ENCODE measurements at regions not wholly inside any gene's neighbourhood (a gene's known extent, or its start where the extent isn't known, plus 50 kb on each side); places are given as distances from the start of the nearest gene placed in this dataset.

GRCh38 chr5:110053205-110053604, 363.5 kb downstream of the MAN2A1 start:
- no peak overlapping the region for H3K27ac ChIP-seq (ENCODE audit: low read depth, low read length)
- H3K27me3 ChIP-seq (ENCODE audit: control insufficient read depth, insufficient read depth, low read length): no peaks in the 10 kb centered on the region
- H3K4me3 ChIP-seq (ENCODE audit: low read depth, low read length): no peak overlapping the region
- H3K4me1 ChIP-seq (ENCODE audit: control insufficient read depth, insufficient read depth, low read length): peaks cover 36% of the 10 kb centered on the region
- no peaks in the 10 kb centered on the region for H3K9me3 ChIP-seq (ENCODE audit: control insufficient read depth, insufficient read depth, low read length)
- H3K9ac ChIP-seq (ENCODE audit: low read depth, low read length): no peak overlapping the region
- no peaks in the 10 kb centered on the region for H3K36me3 ChIP-seq (ENCODE audit: control insufficient read depth, insufficient read depth, low read length)

GRCh38 chr5:110053824-110054223, 364.1 kb downstream of the MAN2A1 start:
- H3K4me3 ChIP-seq (ENCODE audit: low read depth, low read length): no peak overlapping the region
- H3K9me3 ChIP-seq (ENCODE audit: control insufficient read depth, insufficient read depth, low read length): no peaks in the 10 kb centered on the region
- no peaks in the 10 kb centered on the region for H3K36me3 ChIP-seq (ENCODE audit: control insufficient read depth, insufficient read depth, low read length)
- H3K4me1 ChIP-seq (ENCODE audit: control insufficient read depth, insufficient read depth, low read length): peaks cover 30% of the 10 kb centered on the region
- H3K27ac ChIP-seq (ENCODE audit: low read depth, low read length): no peak overlapping the region
- no peaks in the 10 kb centered on the region for H3K27me3 ChIP-seq (ENCODE audit: control insufficient read depth, insufficient read depth, low read length)
- H3K9ac ChIP-seq (ENCODE audit: low read depth, low read length): no peak overlapping the region

- Histone ChIP-seq H3K27me3 (ENCODE audit: control insufficient read depth, insufficient read depth, low read length) (no peaks in the 10 kb centered on the region), H3K9ac (ENCODE audit: low read depth, low read length) (no peak overlapping the region), H3K9me3 (ENCODE audit: control insufficient read depth, insufficient read depth, low read length) (no peaks in the 10 kb centered on the region), H3K36me3 (ENCODE audit: control insufficient read depth, insufficient read depth, low read length) (no peaks in the 10 kb centered on the region), H3K4me3 (ENCODE audit: low read depth, low read length) (no peak overlapping the region), H3K4me1 (ENCODE audit: control insufficient read depth, insufficient read depth, low read length) (peaks cover 28% of the 10 kb centered on the region), H3K27ac (ENCODE audit: low read depth, low read length) (no peak overlapping the region)
Observed at GRCh38 chr5:110054240-110054639, 364.5 kb downstream of the MAN2A1 start.

GRCh38 chr5:110055302-110055701, 365.6 kb downstream of the MAN2A1 start:
- Histone ChIP-seq H3K27ac (ENCODE audit: low read depth, low read length) (no peak overlapping the region), H3K4me1 (ENCODE audit: control insufficient read depth, insufficient read depth, low read length) (peaks cover 28% of the 10 kb centered on the region), H3K9me3 (ENCODE audit: control insufficient read depth, insufficient read depth, low read length) (no peaks in the 10 kb centered on the region), H3K4me3 (ENCODE audit: low read depth, low read length) (no peak overlapping the region), H3K27me3 (ENCODE audit: control insufficient read depth, insufficient read depth, low read length) (no peaks in the 10 kb centered on the region), H3K36me3 (ENCODE audit: control insufficient read depth, insufficient read depth, low read length) (no peaks in the 10 kb centered on the region), H3K9ac (ENCODE audit: low read depth, low read length) (no peak overlapping the region)

GRCh38 chr5:110056580-110057114, 366.9 kb downstream of the MAN2A1 start:
- peak overlapping the region; percentile 60 for H3K27ac ChIP-seq (ENCODE audit: low read depth, low read length)
- H3K9me3 ChIP-seq (ENCODE audit: control insufficient read depth, insufficient read depth, low read length): no peaks in the 10 kb centered on the region
- peaks cover 28% of the 10 kb centered on the region for H3K4me1 ChIP-seq (ENCODE audit: control insufficient read depth, insufficient read depth, low read length)
- H3K4me3 ChIP-seq (ENCODE audit: low read depth, low read length): no peak overlapping the region
- no peaks in the 10 kb centered on the region for H3K36me3 ChIP-seq (ENCODE audit: control insufficient read depth, insufficient read depth, low read length)
- no peak overlapping the region for H3K9ac ChIP-seq (ENCODE audit: low read depth, low read length)
- H3K27me3 ChIP-seq (ENCODE audit: control insufficient read depth, insufficient read depth, low read length): no peaks in the 10 kb centered on the region

- peaks cover 28% of the 10 kb centered on the region for H3K4me1 ChIP-seq (ENCODE audit: control insufficient read depth, insufficient read depth, low read length)
- no peak overlapping the region for H3K27ac ChIP-seq (ENCODE audit: low read depth, low read length)
Observed at GRCh38 chr5:110058175-110058574, 368.4 kb downstream of the MAN2A1 start.

GRCh38 chr5:110062246-110062645, 372.5 kb downstream of the MAN2A1 start:
- no peak overlapping the region for H3K27ac ChIP-seq (ENCODE audit: low read depth, low read length)
- no peaks in the 10 kb centered on the region for H3K36me3 ChIP-seq (ENCODE audit: control insufficient read depth, insufficient read depth, low read length)

More at GRCh38 chr5:110058175-110058574, 368.4 kb downstream of the MAN2A1 start:
- H3K9ac ChIP-seq (ENCODE audit: low read depth, low read length): no peak overlapping the region
- H3K4me3 ChIP-seq (ENCODE audit: low read depth, low read length): no peak overlapping the region
- H3K9me3 ChIP-seq (ENCODE audit: control insufficient read depth, insufficient read depth, low read length): no peaks in the 10 kb centered on the region
- no peaks in the 10 kb centered on the region for H3K36me3 ChIP-seq (ENCODE audit: control insufficient read depth, insufficient read depth, low read length)
- H3K27me3 ChIP-seq (ENCODE audit: control insufficient read depth, insufficient read depth, low read length): no peaks in the 10 kb centered on the region

GRCh38 chr5:110063640-110064602, 374.2 kb downstream of the MAN2A1 start:
- Histone ChIP-seq H3K4me3 (ENCODE audit: low read depth, low read length) (no peak overlapping the region), H3K9ac (ENCODE audit: low read depth, low read length) (no peak overlapping the region), H3K4me1 (ENCODE audit: control insufficient read depth, insufficient read depth, low read length) (no peaks in the 10 kb centered on the region), H3K9me3 (ENCODE audit: control insufficient read depth, insufficient read depth, low read length) (no peaks in the 10 kb centered on the region), H3K27ac (ENCODE audit: low read depth, low read length) (no peak overlapping the region), H3K27me3 (ENCODE audit: control insufficient read depth, insufficient read depth, low read length) (no peaks in the 10 kb centered on the region), H3K36me3 (ENCODE audit: control insufficient read depth, insufficient read depth, low read length) (no peaks in the 10 kb centered on the region)

More at GRCh38 chr5:110062246-110062645, 372.5 kb downstream of the MAN2A1 start:
- Histone ChIP-seq H3K9ac (ENCODE audit: low read depth, low read length) (no peak overlapping the region), H3K4me1 (ENCODE audit: control insufficient read depth, insufficient read depth, low read length) (peaks cover 7% of the 10 kb centered on the region), H3K4me3 (ENCODE audit: low read depth, low read length) (no peak overlapping the region), H3K27me3 (ENCODE audit: control insufficient read depth, insufficient read depth, low read length) (no peaks in the 10 kb centered on the region), H3K9me3 (ENCODE audit: control insufficient read depth, insufficient read depth, low read length) (no peaks in the 10 kb centered on the region)

- Histone ChIP-seq H3K4me3 (ENCODE audit: low read depth, low read length) (no peak overlapping the region), H3K9me3 (ENCODE audit: control insufficient read depth, insufficient read depth, low read length) (no peaks in the 10 kb centered on the region), H3K27me3 (ENCODE audit: control insufficient read depth, insufficient read depth, low read length) (no peaks in the 10 kb centered on the region), H3K27ac (ENCODE audit: low read depth, low read length) (no peak overlapping the region), H3K4me1 (ENCODE audit: control insufficient read depth, insufficient read depth, low read length) (no peaks in the 10 kb centered on the region), H3K9ac (ENCODE audit: low read depth, low read length) (no peak overlapping the region), H3K36me3 (ENCODE audit: control insufficient read depth, insufficient read depth, low read length) (no peaks in the 10 kb centered on the region)
Observed at GRCh38 chr5:110064603-110065268, 375.0 kb downstream of the MAN2A1 start.

GRCh38 chr5:110070836-110071235, 381.1 kb downstream of the MAN2A1 start:
- Histone ChIP-seq H3K27ac (ENCODE audit: low read depth, low read length) (no peak overlapping the region), H3K9me3 (ENCODE audit: control insufficient read depth, insufficient read depth, low read length) (no peaks in the 10 kb centered on the region; the same call in 1 of the 2 replicates), H3K9ac (ENCODE audit: low read depth, low read length) (no peak overlapping the region), H3K4me3 (ENCODE audit: low read depth, low read length) (no peak overlapping the region), H3K27me3 (ENCODE audit: control insufficient read depth, insufficient read depth, low read length) (no peaks in the 10 kb centered on the region), H3K4me1 (ENCODE audit: control insufficient read depth, insufficient read depth, low read length) (no peaks in the 10 kb centered on the region), H3K36me3 (ENCODE audit: control insufficient read depth, insufficient read depth, low read length) (no peaks in the 10 kb centered on the region)

GRCh38 chr5:110072651-110073050, 382.9 kb downstream of the MAN2A1 start:
- Histone ChIP-seq H3K36me3 (ENCODE audit: control insufficient read depth, insufficient read depth, low read length) (no peaks in the 10 kb centered on the region), H3K27me3 (ENCODE audit: control insufficient read depth, insufficient read depth, low read length) (no peaks in the 10 kb centered on the region), H3K4me3 (ENCODE audit: low read depth, low read length) (no peak overlapping the region), H3K9me3 (ENCODE audit: control insufficient read depth, insufficient read depth, low read length) (no peaks in the 10 kb centered on the region; the same call in 1 of the 2 replicates), H3K4me1 (ENCODE audit: control insufficient read depth, insufficient read depth, low read length) (no peaks in the 10 kb centered on the region), H3K9ac (ENCODE audit: low read depth, low read length) (no peak overlapping the region), H3K27ac (ENCODE audit: low read depth, low read length) (no peak overlapping the region)

Measured in HUES48 (cell line).